ENCODE measurements at regions not wholly inside any gene's neighbourhood (a gene's known extent, or its start where the extent isn't known, plus 50 kb on each side); places are given as distances from the start of the nearest gene placed in this dataset.
"Not testable (repeated sequence)": the region's sequence is repeated elsewhere in the genome, so short reads cannot be mapped to it uniquely, and the experiment has no call there.

DNA sequence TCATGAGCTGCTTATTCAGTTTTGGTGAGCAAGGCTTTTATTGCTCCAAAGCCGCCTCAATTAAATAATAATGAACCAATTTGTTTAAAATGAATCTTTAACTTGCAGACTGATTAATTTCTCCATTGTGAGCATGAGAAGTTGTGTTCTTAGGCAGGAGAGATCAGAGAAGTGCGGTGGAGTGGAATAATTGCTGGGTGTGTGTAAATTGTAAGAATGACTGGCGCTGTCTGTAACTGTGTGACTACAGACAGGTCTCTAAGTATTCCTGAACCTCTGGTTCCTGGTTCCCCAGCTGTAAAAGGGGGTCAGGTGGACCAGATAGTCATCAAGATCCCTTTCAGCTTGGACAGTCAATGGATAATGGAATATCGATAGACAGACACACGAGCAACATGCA is 98.0 kb upstream of the EFEMP1 start:
- DNase-seq (ENCODE audit: low read depth), result no peak

DNA sequence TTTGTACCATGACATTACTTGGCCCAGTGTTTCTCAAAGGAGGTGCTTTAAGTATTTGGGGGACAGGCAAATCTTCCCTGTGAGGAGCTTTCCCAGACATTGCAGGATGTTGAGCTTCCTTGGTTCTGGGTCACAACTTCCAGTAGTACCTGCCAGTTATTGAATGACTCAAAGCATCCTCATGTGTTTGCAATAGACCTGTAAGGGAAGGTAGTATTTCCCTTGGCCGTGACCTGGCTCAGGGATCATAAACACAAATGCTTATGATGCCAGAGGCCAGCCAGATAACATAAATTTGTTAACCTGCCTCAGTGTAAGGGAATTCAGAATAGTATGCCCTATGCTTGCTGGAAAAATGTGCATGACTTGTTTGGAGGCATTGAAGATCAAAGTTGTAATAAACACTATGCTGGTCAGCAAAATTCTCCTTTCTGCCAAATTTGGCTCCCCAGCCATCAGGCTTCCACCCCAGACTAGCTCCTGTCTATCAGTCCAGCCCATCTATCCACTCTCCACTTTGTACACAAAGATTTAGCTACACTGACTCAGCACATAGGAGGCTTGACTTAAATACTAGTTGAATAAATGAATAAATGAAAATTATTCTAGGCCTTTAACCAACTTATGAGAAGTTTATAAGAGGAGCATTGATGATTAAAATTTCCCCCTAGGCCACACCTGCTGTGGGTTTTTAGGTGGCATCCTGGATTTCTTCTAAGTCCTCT is 102.0 kb upstream of the EFEMP1 start:
- DNase-seq (ENCODE audit: low read depth), result no peak

DNA sequence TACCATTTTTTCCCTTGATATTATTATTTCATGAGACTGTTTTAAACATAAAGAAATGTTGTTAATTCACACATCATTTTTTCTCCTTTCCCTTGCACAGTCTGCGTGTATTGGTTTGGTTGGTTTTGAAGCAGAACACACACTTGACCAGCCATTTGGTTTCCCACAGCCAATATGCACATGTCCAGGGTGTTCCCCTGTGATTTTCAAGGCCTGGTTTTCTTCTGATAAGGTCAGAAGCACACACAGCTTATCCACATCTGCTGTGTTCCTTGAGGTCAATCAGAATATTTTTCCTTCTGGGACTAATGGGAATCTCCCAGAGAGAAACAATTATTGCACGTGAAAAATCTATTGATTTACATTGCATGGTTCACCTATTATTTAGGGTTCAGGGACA is 103.2 kb upstream of the EFEMP1 start:
- no peak for DNase-seq (ENCODE audit: low read depth)

DNA sequence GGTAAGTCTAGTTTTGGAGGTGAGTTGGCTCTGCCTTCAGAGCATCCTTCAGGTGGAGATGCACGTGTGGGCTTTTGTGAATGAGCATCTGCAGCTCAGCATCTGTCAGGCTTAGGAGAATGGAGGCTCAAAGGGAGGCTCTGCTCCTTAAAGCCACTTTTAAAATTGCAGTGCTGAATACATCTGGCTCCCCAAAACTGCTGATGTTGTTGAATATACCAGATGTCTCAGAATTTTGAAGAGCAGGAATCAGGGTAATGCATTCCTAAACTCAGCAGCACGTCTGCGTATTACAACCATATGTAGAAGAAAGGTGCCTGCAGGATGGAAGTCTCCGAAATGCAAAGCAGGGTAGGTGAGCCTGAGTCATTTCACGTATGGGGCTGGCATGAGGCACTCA is 106.5 kb upstream of the EFEMP1 start:
- DNase-seq (ENCODE audit: low read depth), result no peak

DNA sequence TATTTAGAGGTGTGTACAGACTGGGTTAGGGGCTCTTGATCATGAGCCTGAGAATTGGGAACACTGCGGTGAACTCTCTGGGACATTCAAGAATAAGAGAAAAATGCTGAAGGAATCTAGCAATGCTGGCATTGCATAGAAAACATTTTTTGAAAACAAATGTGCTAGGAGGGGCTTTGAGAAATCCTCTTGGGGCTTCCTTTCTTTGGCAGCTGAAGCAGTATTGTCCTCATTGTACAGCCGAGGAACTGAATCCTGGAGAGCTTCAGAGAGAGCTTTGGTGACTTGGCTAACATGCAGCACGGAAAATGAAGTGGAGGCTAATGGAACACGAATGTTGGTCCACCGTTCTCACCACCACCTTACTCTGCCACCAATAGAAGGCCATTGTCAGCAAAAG is 107.3 kb upstream of the EFEMP1 start:
- DNase-seq (ENCODE audit: low read depth), result no peak

DNA sequence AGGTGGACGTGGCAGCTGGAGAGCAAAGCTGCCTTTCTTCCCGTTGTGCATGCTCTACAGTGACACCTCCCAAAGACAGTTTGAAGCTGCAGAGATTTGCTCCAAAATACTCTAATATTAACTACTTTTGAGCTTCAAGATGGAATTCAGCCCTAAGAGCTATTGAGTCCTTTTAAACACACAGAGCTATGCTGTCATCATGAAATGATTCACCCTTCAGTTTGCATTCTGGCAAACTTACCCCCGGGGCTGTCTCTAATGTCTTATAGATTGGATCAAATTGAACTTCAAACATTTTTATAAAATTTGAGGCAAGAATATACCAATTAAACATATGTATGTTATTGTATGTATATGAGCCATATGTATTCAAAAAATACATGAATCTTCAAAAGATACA is 110.7 kb upstream of the EFEMP1 start:
- DNase-seq (ENCODE audit: low read depth), result peak; percentile 17

DNA sequence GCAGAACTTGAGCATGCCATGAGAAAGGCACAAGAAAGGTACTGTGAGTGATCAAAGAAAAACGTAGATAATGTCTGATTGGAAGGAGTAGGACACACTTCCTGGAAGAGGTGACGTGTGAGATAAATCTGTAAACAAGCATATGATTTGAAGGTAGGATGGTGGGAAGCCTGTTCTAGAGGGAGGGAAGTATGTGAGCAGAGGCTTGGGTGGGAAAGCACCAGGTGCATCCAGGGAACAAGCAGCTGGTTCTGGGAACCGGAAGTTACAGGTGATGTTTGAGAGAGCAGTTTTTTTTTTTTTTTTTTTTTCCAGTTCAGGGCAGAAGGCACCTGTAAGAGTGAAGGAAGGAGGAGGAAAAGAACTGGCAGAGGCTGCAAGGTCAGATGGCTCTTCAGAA is 116.6 kb upstream of the EFEMP1 start:
- no peak for DNase-seq (ENCODE audit: low read depth)

DNA sequence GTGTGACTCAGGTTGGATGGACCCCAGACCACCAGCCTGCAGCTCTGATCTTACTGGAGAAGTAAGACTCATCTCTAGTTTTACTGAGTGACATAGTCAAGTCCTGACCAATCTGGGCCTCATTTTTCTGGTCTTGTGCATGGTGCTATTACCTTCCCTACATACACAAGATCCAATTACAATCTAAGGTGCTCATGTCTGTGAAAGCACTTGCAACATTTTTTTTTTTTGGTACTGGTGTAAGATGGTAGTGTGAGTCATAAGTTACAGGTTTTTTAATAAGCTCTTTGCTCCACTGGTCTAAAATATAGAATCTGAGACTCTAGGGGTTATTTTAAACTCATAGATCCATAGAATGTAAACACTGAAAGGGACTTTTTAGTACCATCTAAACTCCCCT is 117.3 kb upstream of the EFEMP1 start:
- DNase-seq (ENCODE audit: low read depth), result no peak

DNA sequence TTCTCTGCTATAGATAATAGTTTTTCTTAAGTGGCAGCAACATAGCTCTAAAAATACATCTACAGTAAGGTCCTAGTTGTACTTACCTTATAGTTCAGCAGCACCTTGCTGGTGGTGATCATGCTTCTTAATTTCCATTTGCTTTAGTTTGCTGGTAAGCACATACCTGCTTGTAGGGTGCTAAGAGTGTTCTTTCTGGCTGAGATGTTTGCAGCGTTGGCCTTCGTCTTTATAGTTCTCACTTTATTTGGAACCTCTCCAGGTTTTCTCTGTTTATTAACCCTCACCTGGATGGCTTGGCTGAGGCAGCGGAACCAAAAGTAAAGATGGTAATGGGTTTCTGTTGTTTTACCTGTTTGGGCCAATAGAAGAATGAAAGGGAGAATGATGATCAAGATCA is 123.6 kb upstream of the EFEMP1 start:
- no peak for DNase-seq (ENCODE audit: low read depth)

DNA sequence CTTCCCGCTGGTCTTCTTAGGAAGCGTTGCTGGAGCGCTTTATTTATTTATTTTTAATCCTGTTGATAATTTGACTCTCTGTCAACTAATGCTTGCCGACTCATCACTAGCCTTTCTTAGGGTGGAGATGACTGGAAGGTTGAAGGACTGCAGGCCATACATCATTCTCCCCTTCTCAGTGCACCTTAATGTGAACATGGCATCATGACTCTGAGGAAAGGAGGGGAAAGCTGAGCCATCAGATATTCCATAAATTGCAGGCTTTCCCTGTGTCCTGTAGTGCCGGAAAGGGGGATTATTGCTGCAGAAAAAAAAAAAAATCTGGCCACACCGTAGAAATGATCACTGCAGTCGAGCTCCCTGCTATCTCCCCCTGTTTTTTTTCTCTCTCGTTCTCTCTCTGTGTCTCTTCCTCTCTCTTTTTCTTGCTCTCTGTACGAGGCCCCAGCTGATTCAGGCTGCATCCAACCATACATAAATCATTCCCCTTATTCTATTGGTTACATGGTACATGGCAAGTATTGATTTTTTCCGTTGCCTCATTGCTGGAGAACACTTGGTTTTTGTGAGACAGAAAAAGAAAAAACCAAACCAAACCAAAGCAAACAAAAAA is 125.8 kb upstream of the EFEMP1 start:
- DNase-seq (ENCODE audit: low read depth), result no peak

DNA sequence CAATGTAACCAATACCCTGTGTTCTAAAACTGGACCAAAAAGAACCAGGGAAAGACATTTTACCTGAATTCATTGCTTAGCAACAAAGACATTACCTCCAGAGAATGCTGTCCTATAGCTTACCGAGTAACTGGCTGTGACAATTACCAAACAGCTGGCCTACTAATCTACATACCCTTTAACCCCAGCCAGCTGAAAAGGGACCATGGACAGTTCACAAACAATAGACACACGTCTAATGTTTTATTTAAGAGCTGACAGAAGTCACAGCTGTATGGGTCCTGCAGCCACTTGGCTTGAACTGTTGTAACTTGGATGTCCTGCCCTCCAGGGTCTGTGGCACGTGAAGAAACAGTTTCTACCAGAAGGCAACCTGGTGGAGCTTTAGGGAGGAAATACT is 130.1 kb upstream of the EFEMP1 start:
- no peak for DNase-seq (ENCODE audit: low read depth)

DNA sequence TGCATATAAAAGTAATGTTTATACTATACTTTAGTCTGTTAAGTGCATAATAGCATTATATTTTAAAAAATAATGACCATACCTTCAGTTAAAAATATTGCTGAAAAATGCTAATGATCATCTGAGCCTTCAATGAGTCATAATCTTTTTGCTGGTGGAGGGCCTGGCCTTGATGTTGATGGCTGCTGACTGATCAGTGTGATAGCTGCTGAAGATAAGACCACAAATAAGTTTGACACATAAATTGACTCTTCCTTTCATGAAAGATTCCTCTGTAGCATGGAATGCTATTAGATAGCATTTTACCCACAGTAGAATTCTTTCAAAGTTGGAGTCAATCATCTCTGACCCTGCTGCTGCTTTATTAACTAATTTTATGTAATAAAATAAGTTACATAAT is 128.4 kb upstream of the CCDC85A start:
- DNase-seq (ENCODE audit: low read depth), result no peak

DNA sequence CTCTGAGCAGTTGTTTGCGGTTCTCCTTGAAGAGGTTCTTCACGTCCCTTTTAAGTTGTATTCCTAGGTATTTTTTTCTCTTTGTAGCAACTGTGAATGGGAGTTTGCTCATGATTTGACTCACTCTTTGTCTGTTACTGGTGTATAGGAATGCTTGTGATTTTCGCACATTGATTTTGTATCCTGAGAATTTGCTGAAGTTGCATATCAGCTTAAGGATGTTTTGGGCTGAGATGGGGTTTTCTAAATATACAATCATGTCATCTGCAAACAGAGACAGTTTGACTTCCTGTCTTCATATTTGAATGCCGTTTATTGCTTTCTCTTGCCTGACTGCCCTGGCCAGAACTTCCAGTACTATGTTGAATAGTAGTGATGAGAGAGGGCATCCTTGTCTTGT is 122.5 kb upstream of the CCDC85A start:
- DNase-seq (ENCODE audit: low read depth), result not testable (repeated sequence)

DNA sequence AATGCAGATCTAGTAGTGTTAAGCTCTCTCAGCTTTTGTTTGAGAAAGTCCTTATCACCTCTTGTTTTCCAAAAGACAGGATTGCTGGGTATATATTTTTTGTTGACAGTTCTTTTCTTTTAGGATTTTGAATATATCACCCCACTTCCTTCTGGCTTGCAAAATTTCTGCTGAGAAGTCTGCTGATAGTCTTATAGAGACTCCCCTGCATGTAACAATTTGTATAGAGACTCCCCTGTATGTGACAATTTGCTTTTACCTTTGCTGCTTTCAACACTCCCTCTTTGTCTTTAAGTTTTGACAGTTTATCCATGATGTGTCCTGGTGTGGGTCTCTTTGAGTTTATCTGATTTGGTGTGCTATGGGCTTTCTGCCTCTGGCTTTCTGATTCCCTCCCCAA is 115.0 kb upstream of the CCDC85A start:
- no peak for DNase-seq (ENCODE audit: low read depth)

DNA sequence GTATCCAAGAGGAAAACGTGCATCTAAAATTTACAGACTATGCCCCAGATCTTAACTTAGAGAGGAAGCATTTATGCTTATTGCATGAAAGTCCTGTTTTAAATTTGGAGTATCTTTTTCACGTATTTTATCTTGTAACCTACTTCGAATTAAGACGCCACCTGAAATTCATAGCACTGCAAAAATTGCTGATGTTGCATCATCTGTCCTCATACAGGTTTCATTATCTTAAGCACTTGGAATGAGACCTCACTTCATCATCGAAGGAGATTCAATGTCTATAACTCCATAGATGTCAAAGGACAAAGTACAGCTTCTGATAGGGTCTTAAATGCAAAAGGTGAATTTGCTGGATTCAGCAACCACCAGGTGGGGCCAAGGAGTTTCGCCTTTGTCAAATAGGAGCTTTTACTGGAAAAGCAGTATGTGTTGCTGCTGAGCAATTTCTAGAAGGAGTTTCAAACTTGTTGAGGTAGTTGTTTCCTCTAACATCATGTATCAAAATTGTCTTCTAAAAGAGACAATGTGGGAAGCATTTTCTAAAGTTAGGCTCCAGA is 106.4 kb upstream of the CCDC85A start:
- DNase-seq (ENCODE audit: low read depth), result peak; percentile 36

DNA sequence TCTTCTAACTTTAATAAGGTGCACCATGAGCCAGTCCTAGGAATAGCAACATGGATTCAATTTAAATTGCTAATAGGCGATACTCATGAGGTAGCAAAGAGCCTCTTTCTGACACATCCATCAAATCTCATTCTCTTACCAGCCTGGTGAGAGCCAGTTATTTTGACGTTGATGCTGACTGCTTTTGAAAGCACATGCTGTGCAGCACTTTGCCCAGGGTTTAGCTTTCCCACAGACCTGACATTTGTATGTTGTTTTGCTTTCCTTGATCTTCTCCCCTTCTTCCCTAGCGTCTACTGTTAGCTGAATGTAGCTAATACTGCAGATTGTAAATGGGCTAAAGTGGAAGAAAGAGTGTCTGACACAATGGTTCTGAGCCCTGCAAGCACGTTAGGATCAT is 101.1 kb upstream of the CCDC85A start:
- no peak for DNase-seq (ENCODE audit: low read depth)

DNA sequence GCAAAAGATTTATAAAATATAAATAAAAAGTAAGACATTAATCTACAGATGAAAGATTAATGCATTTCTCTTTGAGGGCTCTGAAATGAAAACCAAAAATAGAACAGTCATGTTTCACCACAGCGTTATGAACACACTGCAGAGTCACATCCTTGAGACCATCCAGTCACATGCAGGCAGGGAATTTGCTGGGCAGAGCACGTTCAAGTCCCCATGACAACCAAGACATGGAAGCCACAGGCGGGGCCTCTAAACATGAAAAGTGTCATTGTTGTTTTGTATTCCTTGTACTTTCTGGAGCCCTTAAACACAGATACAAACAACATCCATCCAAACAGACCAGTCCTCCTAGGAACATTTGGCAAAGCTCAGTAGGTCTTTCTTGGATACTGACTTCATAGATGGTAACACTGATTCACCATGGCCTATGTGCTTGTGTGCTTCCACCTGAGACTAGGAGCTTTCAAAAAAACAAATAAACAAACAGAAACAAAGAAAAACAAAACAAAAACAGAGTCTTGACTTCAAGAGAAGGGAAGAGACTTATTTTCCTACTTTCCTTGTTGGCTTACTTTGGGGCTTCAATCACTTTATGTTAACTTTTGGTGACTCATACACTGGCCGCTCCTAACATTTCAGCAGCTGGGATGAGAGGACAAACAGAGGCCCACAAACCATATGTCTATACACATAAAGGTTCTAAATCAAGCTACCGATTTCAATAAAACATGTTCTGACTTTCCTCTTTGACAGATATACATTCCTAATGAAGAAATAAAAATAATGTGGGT is 99.5 kb upstream of the CCDC85A start:
- no peak for DNase-seq (ENCODE audit: low read depth)

DNA sequence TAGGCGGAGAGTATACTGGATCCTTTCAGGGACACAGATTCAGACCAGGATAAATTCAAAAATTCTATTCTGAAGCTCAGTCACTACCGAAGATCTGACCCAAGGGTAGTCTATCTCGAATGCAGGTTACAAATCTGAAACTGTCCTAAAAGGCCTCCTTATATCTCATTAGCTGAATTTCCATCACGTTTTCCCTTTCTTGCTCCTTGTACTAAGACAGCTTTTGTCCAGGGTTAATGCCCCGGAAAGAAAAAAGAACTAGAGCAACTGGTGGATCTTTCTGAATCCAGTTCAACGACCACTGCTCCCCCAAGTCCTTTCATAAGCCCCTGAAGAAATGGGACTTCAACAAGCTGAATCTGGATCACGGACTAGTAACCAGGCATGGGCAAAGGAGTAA is 97.5 kb upstream of the CCDC85A start:
- DNase-seq (ENCODE audit: low read depth), result no peak

DNA sequence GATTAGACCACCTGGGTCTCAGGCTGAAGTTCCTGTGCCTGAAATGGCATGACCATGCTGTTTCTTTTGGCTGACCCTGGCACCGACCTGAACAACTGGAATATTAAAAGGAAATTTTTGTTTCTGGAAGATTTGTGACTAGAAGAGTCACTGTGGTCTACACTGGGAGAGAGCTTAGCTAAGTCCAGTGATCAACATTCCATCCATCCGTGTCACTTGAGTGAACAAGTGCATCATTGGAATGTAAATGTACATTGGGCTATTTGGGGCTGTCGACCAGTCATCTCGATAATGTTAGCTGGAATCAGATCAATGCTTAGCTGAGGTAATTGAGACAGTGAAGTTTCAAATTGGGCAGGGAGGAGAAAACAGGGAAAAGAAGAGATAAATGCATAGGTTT is 95.4 kb upstream of the CCDC85A start:
- peak; percentile 23 for DNase-seq (ENCODE audit: low read depth)

DNA sequence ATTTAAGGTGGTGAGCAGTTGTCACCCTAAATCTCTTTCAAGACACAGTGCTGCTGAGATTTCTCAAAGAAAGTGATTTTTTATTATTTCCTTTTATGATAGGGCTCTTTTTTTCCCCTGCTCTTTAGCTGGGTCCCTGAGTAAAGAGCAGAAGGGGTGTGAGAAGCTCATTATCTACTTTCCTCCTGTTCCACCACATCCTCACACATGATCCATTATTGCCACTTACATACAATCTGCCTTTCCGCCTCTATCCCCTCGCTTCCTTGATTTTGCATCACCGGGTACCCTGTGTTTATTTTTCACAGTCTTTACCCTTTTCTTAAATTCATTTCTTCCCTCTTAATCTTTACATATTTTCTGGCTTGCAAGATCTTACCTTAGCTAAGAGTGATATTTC is 93.9 kb upstream of the CCDC85A start:
- no peak for DNase-seq (ENCODE audit: low read depth)

DNA sequence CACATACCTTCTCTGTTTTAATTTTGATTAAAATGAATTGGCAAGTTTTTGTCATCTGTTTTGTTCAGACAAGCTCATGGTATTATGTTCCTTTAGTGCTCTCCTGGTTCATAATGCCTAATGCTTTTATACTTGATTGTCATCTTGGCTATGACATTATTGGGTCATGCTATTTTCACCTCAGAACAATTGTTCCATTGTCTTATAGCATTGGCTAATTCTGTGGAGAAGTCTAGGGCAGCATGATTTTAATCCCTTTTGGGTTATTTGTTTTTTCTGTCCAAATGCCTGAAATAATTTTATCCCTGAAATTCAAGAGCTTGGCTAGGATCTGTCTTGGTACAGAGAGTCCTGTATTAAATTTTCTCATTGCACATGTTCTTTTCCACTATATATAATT is 83.8 kb upstream of the CCDC85A start:
- no peak for DNase-seq (ENCODE audit: low read depth)

DNA sequence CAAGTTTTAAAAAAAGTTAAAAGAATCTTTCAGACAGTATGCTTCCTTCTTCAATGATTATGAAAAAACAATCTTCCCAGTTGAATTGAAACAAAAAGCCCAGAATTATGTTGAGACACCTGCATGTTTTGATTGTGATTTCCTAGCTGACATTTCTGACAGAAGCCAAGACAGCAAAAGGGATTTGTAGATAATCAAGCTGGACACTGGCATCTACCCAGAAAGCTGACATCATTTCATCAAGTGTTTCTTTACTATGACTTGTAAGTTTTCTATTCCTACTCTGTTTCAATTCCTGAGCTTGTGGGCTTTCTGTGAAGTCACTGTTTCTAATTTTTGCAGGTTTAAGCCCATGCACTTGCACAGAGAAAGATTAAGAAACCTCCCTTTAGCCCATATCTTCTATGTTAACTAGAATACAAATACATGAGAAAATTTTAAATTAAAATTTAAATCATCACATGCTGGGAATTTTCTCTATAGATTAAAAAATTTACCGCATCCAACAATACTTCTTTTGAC is 82.9 kb upstream of the CCDC85A start:
- DNase-seq (ENCODE audit: low read depth), result no peak

DNA sequence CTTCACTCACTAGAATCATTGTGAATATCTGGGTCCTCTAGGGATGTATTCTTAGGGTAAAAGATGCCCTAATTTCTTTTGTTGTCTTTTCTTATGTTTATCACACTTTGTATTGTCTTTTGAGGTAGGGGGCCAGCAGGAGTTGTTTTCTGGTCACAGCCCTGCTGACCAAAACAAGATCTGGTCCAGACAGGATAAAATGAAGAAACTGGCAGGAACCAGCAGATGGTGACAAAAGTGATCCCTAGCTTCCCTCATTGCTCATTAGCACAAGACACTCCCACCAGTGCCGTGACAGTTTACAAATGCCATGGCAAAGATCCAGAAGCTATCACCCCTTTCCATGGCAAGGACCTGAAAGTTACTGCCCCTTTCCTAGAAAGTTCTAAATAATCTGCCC is 81.7 kb upstream of the CCDC85A start:
- DNase-seq (ENCODE audit: low read depth), result no peak

All from EH (cell line).